ENCODE measurements at regions not wholly inside any gene's neighbourhood (a gene's known extent, or its start where the extent isn't known, plus 50 kb on each side); places are given as distances from the start of the nearest gene placed in this dataset.

DNA sequence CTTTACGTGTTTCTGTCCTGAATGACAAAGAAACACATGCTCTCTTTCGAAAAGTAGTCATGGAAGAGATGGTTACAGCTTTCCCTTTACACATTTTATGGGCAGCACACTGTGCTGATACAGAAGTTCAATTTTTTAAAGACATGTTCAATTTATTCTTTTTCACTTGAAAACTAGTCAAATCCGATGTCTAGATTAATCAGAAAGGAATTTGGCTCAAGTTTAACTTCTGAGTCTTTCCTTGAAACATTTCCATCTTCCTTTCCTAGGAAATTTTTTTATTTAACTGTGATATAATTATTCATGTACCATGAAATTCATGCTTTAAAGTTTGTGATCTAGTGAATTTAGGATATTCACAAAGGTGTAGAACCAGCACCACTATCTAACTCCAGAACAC is 360.1 kb downstream of the TNS3 start:
- DNase-seq (ENCODE audit: low read depth): no peak

DNA sequence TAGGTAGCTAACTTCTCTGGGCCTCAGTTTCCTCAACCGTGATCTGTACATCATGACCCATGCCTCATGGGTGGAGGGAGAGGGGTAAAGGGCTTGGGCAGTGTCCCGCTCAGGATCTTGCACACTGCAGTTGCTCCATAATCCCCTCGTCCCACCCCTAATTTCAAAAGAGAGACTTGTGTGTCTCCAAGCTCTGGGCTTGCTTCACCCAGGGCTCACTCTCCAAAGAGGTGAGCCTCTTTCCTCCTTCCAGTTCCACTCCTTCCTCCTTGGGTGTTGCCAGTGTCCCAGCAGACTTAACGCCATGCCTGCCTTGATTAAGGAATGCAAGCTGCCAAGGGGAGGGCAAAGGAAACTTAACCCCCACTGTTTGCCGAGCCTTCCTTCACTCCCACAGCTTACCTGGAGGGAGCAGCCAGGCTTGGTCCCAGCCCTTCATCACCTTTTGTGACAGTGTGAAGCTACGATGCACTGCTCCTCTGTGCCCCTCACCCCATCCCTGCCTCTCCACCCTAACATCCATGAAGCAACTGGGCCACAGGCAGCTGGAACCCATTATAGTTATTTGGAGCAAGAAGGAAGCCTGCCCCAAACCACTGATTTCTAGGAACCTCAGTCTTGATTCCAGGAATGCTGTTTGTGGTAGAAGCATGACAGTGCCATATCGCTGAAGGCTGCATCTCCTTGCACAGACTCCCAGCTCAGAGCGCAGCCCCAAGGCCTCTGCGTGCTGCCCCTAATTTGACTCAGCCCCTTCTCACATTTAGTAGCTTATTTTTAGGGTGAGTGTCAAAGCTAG is 363.3 kb downstream of the TNS3 start:
- peak; percentile 73 for DNase-seq (ENCODE audit: low read depth)

DNA sequence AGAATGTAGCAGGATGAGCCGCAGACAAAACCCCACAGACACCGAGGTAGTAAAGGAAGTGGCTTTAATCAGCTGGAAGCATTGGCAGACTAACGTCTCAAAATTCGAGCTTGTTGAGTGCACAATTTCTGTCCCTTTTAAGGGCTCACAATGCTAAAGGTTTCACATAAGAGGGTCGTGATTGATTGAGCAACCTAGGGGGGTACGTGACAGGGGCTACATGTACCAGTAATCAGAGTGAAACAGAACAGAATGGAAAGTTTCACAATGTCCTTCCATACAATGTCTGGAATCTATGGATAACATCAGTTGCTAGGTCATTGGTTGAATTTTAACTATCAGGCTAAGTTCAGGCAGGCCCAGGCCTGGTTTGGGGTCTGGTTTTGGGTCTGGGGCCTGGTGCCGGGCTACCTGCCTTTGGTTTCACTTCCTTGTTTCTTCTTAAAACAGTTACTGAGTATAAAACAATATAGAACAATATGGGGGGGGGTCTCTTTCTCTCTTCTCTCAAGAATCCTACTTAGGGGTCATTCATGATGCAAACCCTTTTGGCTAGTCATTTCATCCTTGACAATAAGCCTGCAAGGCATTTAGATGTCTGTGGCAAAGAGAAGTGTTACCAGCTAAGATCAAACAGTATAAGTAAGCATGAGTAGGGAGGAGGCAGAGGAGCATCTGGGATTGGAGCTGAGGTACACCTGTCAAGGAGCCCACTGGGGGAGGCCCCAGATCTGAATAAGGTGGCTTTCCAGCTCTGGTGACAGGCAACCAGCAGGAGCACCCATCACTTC is 364.1 kb downstream of the TNS3 start:
- DNase-seq (ENCODE audit: low read depth): no peak

DNA sequence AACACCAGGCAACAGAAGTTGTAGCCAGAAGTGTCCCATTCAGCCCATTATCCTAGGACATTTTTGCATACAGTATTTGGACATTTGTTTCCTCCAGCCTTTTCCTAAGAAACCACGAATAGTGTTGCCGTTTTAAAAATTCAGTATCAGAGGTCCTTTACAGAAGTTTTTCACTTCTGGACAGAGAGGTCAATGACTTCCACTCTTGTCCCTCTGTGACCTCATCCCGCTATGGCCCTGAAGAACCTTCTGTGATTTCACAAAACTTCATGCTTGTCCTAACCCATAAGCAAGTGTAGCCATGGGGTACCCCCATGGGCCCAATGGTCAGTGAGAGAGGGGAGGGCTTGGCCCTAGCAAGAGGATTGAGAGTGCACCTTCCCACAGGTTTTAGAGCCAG is 364.8 kb downstream of the TNS3 start:
- DNase-seq (ENCODE audit: low read depth): no peak

DNA sequence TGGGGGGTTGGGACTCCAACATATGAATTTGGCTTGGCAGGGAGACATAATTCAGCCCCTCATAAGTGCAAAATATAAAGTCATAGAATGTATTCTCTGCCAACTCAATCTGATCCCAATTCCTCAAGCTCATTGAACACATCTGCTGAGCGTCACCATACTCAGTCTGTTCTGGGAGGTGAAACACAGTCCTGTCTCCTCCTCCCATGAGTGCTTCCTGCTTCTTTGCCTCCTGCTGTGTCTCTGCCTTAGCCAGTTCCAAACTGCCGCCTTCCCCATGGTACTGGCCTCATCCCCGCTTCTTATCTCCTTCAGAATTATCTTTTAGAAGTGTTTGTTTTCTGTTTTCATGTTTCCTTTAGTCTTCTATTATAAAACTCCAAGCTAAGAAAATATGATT is 365.5 kb downstream of the TNS3 start:
- no peak for DNase-seq (ENCODE audit: low read depth)

DNA sequence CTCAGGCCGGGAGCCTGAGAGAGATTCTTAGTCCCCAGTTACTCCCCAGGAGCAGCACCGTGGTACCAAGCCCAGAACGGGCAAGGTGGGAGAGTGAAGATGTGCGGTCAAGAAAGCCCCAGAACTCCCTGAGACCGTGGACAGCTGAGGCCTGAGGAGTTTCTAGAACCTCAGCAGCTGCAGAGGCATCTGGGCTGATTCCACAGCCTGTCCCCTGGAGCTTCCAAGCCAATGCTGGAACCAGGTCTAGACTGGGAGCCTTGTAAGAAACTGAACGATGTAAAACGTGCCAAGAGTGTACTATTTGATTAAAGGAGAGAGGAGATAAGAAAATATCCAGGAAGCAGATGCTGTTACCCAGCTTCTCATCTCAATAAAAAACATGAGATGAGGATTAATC is 366.3 kb downstream of the TNS3 start:
- no peak for DNase-seq (ENCODE audit: low read depth)

DNA sequence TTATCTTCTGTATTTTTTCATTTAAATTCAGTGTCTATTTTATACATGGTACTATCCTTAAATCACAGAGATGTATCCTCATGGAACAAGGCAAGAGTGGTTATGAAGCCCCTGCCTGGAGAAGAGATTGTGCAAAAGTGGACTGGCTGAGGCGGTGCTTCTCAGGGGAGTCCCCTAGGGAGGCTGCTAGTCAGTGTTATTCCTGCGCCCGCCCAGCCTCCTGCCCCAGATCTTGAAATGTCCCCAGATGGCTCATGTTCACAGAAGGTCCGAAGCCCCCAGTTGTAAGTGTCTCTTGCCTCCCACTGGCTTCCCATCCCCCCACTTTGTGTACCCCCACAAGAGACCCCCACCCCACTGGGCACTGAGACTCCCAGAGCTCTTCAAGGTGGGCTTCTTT is 366.9 kb downstream of the TNS3 start:
- no peak for DNase-seq (ENCODE audit: low read depth)

DNA sequence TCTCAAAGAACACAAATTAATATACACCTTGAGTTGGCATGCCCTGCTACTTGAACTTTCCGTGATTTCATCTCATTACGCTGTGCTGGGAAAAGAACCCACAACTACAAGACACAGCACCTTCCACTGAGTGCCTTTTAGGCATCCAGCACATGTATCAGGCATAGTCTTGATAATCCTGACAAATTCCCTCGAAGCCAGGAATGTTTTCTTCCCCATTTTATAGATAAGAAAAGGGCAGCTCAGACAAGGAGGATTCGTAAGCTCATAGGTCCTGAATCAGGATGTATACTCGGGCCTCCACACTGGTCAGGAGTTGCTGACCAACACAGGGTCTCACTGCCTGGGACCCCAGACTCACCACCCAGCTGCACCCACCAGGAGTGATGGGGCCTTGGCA is 368.6 kb downstream of the TNS3 start:
- no peak for DNase-seq (ENCODE audit: low read depth)

DNA sequence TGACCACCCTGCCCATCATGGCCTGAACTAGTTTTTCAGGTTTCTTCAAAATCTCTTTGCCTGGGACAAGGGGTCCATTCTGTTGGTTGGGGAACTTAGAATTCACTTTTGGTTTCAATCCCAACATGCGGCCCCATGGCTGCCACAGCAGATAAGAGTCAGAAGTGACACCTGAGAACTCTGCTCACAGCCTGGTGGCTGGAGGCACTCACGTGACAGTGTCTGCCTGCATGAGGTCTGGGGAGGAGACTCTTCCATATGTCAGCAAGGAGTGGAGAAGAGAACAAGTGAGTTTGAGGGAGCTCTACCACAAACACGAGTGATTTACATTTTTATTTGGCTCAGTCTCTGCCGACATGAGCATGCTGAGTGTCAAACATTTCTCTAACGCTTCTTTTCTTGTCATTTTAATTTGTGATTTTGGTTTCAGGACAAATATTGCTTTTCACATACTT is 370.4 kb downstream of the TNS3 start:
- DNase-seq (ENCODE audit: low read depth): no peak

DNA sequence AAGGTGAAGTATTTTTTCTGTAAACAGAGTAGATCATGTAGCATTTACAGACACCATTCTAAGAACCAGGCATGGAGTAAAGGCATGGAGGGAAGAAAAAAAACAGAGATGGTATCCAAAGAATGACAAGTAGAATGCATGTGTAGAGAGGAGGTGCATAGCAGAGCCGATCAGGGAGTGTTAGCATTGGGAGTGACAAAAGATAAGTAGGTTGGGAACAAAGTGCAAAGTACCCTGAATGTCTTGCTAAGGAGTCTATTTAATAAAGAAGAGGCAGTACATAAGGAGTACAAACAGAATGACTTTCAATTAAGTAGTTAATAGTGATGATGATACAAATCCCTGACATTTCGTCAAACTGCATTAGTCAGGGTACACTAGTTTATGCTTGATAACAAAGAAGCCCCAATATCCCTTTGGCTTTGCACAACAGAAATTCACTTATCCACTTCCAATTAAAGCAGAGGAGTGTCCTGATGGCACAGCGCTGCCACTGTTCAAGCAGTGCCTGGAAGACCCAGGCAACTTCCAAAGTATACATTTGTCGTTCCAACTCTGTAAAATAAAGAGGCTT is 371.5 kb downstream of the TNS3 start:
- no peak for DNase-seq (ENCODE audit: low read depth)

DNA sequence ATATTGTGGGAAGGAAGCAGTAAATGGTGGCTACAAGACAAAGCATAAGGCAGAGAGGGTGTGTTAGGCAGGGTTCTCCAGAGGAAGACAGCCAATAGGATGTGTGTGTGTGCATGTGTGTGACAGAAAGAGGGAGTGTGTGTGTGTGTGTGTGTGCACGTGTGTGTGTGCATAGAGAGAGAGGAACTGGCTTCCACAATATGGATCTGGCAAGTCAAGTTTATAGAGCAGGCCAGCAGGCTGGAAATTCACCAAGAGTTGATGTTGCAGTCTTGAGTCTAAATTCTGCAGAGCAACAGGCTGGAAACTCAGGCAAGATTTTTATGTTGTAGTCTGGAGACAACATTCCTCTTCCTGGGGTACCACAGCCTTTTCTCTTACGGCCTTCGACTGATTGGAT is 374.0 kb downstream of the TNS3 start:
- no peak for DNase-seq (ENCODE audit: low read depth)

DNA sequence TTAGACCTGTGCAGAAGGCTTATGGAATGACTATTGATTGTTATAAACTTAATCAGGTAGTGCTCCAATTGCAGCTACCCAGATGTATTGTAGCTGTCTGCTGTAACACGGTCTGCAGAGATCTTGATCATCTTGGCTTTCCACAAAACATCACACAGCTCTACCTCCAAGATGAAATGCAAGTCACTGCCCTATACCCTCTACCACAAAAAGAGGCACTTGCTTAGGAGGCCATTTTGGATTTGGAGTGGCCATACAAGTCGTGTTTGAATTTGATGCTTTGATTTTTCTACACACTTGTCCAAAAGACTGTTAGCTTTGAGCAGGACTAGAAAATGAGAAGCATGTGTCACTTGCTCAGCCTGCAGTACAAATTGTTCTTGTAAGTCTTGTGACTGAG is 377.2 kb downstream of the TNS3 start:
- no peak for DNase-seq (ENCODE audit: low read depth)

DNA sequence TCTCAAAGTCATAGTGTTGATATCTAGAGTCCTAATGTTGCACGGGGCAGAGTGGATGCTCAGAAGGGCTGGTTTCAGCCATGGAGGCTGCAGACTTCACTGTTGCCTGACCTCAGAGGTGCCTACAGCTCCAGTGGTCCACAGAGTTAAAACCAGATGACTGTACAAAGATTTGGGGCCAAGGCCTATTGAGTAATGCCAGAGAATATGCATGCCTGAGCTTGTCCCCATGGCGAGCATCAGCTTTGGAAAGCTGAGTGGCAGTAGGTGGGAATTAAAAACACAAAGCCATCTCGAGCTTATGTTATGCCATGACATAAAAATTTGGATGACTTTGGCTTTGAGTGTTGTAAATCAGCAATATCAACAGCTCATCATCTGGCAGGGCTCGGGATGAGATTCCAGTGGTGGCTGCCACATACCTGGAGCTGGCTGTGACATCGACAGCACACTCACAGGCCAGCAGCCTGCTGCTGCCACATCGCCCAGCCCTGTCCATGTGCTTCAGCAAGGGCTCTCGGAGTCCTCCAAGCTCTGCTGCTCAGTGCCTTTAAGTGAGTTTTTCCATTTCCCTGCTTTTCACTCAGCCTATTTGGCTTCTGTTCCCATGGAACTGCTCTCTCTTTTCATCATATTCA is 379.6 kb downstream of the TNS3 start:
- DNase-seq (ENCODE audit: low read depth): peak; percentile 46

DNA sequence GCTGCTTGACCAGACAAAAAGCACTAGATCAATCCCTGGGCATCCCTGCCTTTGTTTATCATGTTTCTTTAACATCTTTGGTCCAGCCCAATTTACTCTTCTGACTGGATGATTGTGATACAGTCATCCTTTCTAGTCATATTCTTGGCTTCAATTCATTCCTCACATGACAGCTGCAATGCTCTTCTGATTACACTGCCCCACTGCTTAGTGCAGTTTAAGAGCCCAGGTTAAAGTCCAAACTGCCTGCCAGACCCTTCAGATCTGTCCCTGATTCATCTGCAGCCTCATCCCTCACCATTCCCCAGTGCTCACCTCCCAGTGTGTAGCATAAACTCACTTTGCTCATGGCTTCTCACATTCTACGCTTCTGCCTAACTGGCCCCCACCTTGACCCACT is 383.8 kb downstream of the TNS3 start:
- no peak for DNase-seq (ENCODE audit: low read depth)

DNA sequence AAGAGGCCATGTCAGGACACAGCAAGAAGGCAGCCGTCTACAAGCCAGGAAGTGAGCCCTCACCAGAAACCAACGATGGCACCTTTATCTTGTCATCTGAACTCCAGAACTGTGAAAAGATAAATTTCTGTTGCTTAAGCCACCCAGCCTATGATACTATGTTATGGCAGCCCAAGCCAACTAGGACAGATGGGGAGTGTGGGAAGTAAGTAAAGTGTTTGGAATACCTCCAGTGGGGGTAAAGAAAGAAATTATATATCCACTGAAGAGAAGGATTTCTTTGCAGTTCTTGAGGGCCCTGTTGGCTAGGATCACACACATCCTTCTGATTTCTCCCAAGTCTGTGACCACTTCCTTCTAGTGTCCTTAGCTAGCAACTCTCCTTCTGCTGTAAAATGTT is 384.4 kb downstream of the TNS3 start:
- no peak for DNase-seq (ENCODE audit: low read depth)

DNA sequence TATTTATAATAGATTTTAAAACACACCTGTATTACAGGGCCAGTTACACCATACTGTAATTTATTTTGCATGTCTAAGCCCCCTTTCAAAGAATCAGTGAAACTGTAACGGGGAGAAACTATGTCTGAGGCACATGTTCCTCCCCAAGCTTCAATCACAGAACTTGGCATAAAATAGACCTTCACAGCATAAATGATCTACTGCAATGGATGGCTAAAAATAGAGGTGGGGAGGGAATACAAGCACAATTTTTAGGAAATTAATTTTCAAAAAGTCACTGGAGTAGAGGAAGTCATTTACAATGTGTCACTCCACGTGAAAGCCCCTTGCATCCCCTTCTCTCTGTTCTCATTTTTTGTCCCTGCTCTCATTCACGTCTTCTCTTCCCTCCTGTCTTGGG is 385.2 kb downstream of the TNS3 start:
- DNase-seq (ENCODE audit: low read depth): no peak

DNA sequence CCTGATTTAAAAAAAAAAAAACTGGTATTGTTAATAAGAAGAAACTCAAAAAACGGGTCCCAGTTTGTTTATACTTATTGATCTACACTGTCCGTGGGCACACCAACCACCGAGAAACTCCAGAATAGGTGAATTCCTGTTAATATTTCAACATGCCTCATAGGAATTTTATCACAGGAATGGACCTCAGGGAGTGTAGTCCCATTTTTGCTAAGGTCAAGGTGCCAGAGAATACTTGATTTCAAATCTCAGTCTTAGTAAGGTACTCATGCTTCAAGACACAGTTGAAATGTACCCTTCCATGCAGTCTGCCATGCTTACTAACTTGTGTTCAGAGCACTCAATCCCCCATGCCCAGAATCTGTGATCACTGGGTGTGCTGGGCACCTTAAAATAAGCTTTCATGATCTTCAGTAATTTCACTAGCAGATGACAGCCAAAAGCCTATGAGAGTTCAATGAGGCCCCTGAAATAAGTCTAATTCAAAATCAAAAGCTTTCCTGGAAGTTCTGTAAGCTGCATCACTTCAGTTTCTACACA is 385.7 kb downstream of the TNS3 start:
- no peak for DNase-seq (ENCODE audit: low read depth)

DNA sequence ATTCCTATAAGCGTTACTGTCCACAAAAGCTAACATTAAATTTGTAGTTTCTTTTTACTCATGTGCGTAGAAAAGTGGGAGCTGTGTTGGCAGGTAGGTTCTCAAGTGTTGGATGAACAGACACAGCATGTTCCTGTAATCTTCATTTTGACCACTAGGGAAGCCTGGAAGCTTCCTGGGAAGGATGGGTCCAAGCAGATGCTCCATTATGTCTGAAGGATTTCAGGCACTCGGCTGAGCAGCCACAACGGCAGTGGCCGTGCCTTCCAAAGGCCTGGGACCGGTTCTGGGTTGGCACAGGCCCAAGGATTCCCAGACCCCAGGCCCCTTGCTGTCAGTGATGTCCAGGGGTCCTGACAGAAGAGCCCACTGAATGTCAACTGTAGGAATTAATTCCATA is 386.3 kb downstream of the TNS3 start:
- DNase-seq (ENCODE audit: low read depth): no peak

DNA sequence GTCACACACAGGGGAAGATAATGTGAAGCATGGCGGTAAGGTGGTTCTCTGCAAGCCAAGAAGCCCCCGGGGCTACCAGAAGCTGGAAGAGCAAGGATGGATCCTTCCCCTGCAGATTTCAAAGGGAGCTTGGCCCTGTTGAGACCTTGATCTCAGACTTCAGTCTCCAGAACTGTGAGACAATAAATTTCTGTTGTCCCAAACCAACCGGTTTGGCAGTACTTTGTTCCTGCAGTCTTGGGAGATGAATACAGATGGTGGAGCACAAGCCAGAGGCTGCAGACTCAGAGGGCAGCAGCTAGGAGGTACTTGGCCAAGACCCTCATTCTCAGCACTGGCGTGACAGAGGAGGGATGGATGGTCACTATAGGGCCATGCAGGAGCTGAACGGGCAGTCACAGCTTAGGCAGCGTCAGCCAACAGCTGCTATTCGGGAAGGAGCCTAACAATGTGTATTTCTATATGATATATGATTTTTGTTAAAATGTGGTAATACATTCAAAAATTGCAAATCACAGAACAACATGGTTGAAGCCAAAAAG is 387.3 kb downstream of the TNS3 start:
- DNase-seq (ENCODE audit: low read depth): no peak

DNA sequence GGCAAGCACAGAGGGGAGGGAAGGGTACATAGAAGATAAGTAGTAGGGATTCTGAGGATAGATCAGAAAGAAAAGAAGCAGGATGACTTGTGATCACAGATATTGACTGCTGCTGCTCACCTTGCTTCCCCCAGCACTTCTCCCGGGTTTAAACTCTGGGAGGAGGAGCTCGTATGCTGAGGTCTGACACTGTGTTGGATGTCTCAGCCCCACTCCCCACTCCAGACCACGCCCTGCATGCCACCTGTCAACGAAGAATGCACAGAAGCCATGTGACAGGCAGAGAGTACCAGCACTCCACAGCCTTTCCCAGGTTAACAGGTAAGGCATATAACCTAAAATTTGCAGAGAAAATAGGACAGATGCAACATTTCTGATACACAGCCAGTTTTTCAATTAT is 388.9 kb downstream of the TNS3 start:
- no peak for DNase-seq (ENCODE audit: low read depth)

DNA sequence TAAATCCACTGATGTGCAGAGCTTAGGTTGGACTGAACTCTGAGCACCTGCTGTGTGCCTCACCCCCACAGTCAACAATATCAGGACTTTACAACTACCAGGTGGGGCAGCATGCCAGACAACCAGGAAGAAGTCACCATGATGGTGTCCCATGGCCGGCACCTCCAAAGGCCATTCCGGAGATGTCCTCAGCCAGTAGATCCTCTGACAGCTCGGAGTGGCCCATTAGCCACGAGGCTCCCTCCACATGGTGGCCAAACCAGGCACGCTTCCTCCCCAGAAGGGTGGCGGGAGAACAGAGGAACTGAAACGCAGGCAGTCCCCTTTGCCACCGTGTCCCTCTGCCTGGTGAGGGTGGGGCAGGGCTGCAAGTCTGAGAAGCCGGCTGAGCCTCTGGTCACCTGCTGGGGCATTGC is 390.0 kb downstream of the TNS3 start:
- no peak for DNase-seq (ENCODE audit: low read depth)

DNA sequence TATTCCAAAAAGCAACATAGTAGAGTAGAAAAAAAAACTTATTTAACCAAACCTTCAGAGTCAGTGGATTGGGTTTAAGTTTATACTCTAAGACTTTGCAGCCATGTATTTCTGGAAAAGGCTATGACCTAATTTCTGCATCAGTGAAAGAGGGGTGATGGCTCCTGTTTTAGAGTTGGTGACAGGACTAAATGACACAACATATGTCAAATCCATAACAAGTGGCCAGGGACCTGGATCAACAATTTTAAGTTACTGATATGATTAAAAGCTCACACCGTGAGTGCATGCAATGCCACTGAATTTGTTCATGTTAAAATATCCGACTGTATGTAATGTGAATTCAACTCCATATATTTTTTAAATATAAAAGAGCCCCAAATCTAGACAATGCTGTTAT is 390.6 kb downstream of the TNS3 start:
- DNase-seq (ENCODE audit: low read depth): no peak
